Natural killer cell treated with Interleukin-12 subunit alpha and Interleukin-12 subunit beta and Interleukin-15 and Interleukin-18, amount 100 ng/mL, for 72 hours (primary cell): ENCODE measurements at regions not wholly inside any gene's neighbourhood (a gene's known extent, or its start where the extent isn't known, plus 50 kb on each side); places are given as distances from the start of the nearest gene placed in this dataset.
"Not testable (repeated sequence)": the region's sequence is repeated elsewhere in the genome, so short reads cannot be mapped to it uniquely, and the experiment has no call there.

ENCODE experiments used
- ATAC-seq, 2 donors: fragments of 150-1000 bp; cut with Tn5 transposase in 1 of 2; sonication (Bioruptor Pico), chemical (Tn5 transposase) in 1 of 2; 2 replicates each; pipeline ENCODE4 v1.10.0; 2021
- DNase-seq: peaks from one replicate; pipeline ENCODE4 v3.0.0; 2022; ENCODE audit warnings: low spot score
- H3K27ac Mint-ChIP-seq, 2 donors: 1 replicate in 1 of 2; 2 replicates in 1 of 2; pipeline ENCODE4 v1.8.0; 2022; ENCODE audit warnings: mixed read lengths in 2 of 2, mild to moderate bottlenecking in 1 of 2, moderate library complexity in 1 of 2
- H3K27me3 Mint-ChIP-seq, 2 donors: 1 replicate in 1 of 2; 2 replicates in 1 of 2; pipeline ENCODE4 v1.8.0; 2022; ENCODE audit warnings: mixed read lengths in 2 of 2
- H3K36me3 Mint-ChIP-seq: one replicate; pipeline ENCODE4 v1.8.0; 2022; ENCODE audit warnings: mixed read lengths
- H3K4me1 Mint-ChIP-seq, 2 donors: 1 replicate in 1 of 2; 2 replicates in 1 of 2; pipeline ENCODE4 v1.8.0; 2022; ENCODE audit warnings: low read depth in 2 of 2, mixed read lengths in 2 of 2, mild to moderate bottlenecking in 1 of 2
- H3K4me3 Mint-ChIP-seq: one replicate; pipeline ENCODE4 v1.8.0; 2022; ENCODE audit warnings: mixed read lengths
- H3K9me3 Mint-ChIP-seq: 2 replicates; pipeline ENCODE4 v1.8.0; 2022; ENCODE audit warnings: mixed read lengths

DNA sequence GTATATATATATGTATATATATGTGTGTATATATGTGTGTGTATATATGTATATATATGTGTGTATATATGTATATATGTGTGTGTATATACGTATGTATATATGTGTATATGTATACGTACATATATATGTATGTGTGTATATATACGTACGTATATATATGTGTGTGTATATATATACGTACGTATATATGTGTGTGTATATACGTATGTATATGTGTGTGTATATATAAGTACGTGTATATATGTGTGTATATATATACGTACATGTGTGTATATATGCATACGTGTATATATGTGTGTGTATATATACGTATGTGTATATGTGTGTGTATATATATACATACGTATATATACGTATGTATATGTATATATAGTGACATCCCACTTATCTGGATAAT lies 154.4 kb downstream of the CDRT15L2 start:
- no peaks in the 10 kb centered on the region for H3K9me3 Mint-ChIP-seq
- H3K4me1 Mint-ChIP-seq, result peaks cover 19 to 24% of the 10 kb centered on the region in 2 donors
- H3K27me3 Mint-ChIP-seq, result no peaks in the 10 kb centered on the region
- no peak overlapping the region for H3K4me3 Mint-ChIP-seq
- H3K36me3 Mint-ChIP-seq, result no peaks in the 10 kb centered on the region
- H3K27ac Mint-ChIP-seq, result no peak overlapping the region
- ATAC-seq (no peak), DNase-seq (no peak)

DNA sequence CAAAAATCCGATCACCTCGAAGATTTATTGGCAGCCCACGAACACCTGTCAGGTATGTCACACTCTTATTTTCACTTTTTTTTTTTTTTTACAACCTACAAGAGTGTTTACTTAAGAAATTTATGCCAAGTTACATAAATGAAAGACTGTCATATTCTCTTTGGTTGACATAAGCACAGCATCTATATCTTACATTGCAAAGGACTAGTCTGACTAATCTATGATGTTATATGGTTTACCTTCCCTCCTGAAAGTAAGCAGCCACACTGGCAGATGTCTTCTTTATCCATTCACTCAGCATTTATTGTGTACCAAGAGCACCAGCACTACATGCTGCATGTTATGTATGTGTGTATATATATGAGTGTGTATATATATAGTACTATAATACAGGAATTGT lies 156.3 kb downstream of the CDRT15L2 start:
- Mint-ChIP-seq H3K4me3 (no peak overlapping the region), H3K27me3 (no peaks in the 10 kb centered on the region), H3K4me1 (peaks cover 19 to 26% of the 10 kb centered on the region in 2 donors), H3K36me3 (no peaks in the 10 kb centered on the region), H3K9me3 (no peaks in the 10 kb centered on the region), H3K27ac (no peak overlapping the region)
- ATAC-seq (no peak), DNase-seq (no peak)

DNA sequence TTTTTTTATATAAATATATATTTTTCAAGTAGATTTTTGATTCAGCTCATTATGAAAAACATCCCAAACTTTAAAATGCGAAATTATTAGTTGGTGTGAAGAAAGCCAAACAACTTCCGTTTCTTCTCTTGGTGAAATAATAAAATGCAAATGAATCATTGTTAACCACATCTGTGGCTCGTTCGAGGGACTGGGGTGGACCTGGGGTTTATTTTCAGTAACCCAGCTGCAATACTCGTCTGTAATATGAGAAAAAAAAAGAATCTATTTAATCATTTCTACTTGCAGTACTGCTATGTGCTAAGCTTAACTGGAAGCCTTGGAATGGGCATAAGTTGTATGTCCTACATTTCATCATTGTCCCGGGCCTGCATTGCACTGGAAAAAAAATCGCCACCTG lies 158.1 kb downstream of the CDRT15L2 start:
- peak in 1 of 2 donors; percentile 41 for ATAC-seq
- not testable (repeated sequence) for H3K27me3 Mint-ChIP-seq, H3K36me3 Mint-ChIP-seq, H3K9me3 Mint-ChIP-seq, DNase-seq
- Mint-ChIP-seq H3K4me1 (peaks cover 23 to 31% of the 10 kb centered on the region in 2 donors), H3K4me3 (peak overlapping the region; percentile 65), H3K27ac (peak overlapping the region; percentile 38 to 73)

DNA sequence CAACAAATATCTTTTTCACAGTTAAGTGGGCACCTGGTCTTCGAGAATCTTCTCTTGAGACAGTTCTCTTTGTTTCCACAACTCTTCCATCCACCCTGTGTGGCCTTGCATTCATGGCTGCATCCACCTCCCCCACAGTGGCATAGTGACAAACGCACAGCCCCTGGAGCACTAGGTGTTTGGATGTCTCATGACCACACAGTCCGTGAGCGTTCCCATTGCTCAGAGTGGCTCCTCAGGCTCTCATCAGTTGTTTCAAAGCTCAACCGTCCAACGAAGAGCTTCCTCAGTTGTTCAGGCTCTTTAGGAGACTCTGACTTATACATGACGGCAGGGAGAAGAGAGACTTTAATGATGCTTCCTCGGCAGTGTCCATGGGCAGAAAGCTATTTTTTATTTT lies 191.6 kb downstream of the CDRT15L2 start:
- ATAC-seq (no peak), DNase-seq (no peak)
- no peak overlapping the region for H3K27ac Mint-ChIP-seq
- H3K4me3 Mint-ChIP-seq, result no peak overlapping the region
- H3K36me3 Mint-ChIP-seq, result no peaks in the 10 kb centered on the region
- no peaks in the 10 kb centered on the region for H3K4me1 Mint-ChIP-seq
- H3K27me3 Mint-ChIP-seq, result no peaks in the 10 kb centered on the region
- no peaks in the 10 kb centered on the region for H3K9me3 Mint-ChIP-seq

DNA sequence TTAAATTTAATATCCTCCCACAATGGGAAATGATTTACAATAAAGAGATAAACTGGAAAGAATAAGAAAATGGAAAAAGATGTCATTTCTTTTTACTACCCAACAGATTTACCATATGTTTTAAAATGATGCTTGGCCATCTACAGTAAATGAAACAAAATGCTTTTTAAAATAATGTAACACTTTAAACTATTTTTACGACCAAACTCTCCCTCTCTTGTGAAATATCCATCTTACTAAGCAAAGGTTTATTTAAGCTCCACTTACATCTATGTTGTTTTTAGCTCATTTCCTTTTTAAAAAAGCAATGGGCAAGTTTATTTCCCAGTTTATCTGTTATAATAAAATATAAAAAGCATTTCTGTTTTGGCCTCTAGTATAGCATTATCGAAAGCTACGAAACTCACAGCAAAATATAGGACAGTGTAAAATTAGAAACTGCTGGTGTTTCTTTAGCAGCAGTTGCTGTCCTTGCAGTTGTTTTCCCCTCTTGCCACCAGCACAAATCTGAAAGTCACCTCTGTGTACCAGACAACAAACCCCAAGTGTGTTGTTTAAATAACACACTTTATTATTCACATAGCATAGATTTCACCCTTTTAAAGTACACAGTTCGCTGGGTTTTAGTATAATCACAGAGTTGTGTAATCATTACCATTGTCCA lies 195.1 kb downstream of the CDRT15L2 start:
- H3K9me3 Mint-ChIP-seq, result no peaks in the 10 kb centered on the region
- H3K4me1 Mint-ChIP-seq, result peaks cover 0 to 6% of the 10 kb centered on the region in 2 donors
- DNase-seq (no peak), ATAC-seq (no peak)
- no peak overlapping the region for H3K27ac Mint-ChIP-seq
- H3K36me3 Mint-ChIP-seq, result no peaks in the 10 kb centered on the region
- no peaks in the 10 kb centered on the region for H3K27me3 Mint-ChIP-seq
- H3K4me3 Mint-ChIP-seq, result no peak overlapping the region

DNA sequence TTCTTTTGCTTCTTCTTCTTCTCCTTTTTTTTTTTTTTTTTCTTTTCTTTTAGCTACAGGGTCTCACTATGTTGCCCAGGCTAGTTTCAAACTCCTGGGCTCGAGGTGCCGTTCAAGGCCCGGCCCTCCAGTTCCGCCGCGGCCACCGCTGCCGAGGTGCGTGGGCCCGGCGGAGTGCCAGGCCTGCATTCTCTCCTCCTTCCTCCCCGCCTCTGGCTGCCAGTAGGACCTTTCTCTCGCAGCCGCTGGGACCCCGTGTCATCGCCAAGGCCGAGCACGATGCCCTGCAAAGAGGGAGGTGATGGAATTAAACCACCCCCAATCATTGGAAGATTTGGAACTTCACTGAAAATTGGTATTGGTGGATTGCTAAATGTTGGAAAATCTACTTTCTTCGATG lies 195.8 kb downstream of the CDRT15L2 start:
- DNase-seq (no peak), ATAC-seq (no peak)
- Mint-ChIP-seq H3K36me3 (no peaks in the 10 kb centered on the region), H3K9me3 (no peaks in the 10 kb centered on the region), H3K4me3 (no peak overlapping the region), H3K27me3 (no peaks in the 10 kb centered on the region), H3K4me1 (peaks cover 0 to 6% of the 10 kb centered on the region in 2 donors), H3K27ac (no peak overlapping the region)

DNA sequence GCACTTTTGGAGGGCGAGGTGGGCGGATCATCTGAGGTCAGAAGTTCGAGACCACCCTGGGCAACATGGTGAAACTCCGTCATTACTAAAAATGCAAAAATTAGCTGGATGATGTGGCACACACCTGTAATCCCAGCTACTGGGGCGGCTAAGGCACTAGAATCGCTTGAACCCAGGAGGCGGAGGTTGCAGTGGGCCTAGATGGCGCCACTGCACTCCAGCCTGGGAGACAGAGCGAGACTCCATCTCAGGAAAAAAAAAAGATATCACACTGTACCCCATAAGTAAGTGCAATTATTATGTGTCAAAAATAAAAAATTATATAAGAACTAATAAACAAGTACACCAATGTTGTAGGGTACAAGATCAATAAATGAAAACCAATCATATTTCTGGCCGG lies 200.0 kb downstream of the CDRT15L2 start:
- H3K27ac Mint-ChIP-seq, result no peak overlapping the region
- H3K4me3 Mint-ChIP-seq, result no peak overlapping the region
- no peaks in the 10 kb centered on the region for H3K36me3 Mint-ChIP-seq
- ATAC-seq (no peak), DNase-seq (no peak)
- peaks cover 0 to 6% of the 10 kb centered on the region in 2 donors for H3K4me1 Mint-ChIP-seq
- no peaks in the 10 kb centered on the region for H3K9me3 Mint-ChIP-seq
- H3K27me3 Mint-ChIP-seq, result no peaks in the 10 kb centered on the region

DNA sequence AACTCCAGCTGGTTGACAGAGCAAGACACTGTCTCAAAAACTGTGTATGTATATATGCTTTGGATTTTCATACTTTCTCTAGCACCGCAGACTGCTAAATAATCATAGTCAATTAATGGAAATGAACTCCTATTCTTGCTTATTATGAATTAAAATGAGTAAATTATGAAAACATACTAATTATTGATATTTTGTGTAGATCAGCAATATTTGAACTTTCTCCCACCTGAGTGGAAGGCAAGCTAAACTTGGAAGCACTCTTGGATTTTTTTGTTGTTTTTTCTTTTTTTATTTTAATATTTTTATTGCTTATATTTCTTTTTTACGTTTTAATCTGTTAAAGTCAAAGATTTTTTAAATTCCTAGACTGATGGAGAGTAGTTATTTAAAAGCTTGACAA lies 201.7 kb downstream of the CDRT15L2 start:
- peaks cover 2 to 7% of the 10 kb centered on the region in 2 donors for H3K27me3 Mint-ChIP-seq
- H3K36me3 Mint-ChIP-seq, result no peaks in the 10 kb centered on the region
- DNase-seq (no peak), ATAC-seq (no peak)
- H3K4me3 Mint-ChIP-seq, result no peak overlapping the region
- no peaks in the 10 kb centered on the region for H3K9me3 Mint-ChIP-seq
- peaks cover 0 to 12% of the 10 kb centered on the region in 2 donors for H3K4me1 Mint-ChIP-seq
- no peak overlapping the region for H3K27ac Mint-ChIP-seq

DNA sequence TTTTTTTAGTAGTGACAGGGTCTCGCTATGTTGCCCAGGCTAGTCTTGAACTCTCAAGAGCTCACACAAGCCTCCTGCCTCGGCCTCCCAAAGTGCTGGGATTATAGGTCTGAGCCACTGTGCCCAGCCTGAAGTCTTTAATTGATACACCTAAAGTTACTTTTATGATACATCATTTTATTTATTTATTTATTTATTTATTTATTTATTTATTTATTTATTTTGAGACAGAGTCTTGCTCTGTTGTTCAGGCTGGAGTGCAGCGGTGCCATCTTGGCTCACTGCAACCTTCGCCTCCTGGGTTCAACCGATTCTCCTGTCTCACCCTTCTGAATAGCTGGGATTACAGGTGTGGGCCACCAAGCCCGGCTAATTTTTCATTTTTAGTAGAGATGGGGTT lies 202.3 kb downstream of the CDRT15L2 start:
- H3K9me3 Mint-ChIP-seq, ATAC-seq, DNase-seq, H3K27me3 Mint-ChIP-seq, H3K36me3 Mint-ChIP-seq, H3K4me3 Mint-ChIP-seq, H3K27ac Mint-ChIP-seq: not testable (repeated sequence)
- peaks cover 0 to 12% of the 10 kb centered on the region in 2 donors for H3K4me1 Mint-ChIP-seq

DNA sequence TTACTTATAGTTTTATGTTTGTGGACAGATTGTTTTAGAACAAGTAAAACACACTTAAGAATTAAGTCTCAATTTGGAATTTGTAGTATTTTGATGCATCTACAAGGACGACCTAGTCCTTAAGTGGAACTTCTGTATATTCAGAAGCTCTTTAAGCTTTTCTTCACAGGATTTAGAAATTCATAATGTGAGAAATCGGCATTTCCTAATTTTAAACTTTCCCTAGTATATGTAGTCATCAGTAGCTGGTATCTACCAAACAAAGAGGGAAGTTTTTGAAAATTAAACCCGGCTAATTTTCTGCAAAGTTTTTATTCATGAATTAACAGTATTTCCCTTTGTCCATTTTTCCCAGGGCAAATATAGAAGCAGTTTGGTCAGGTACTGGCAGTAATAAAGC lies 203.6 kb downstream of the CDRT15L2 start:
- ATAC-seq (no peak), DNase-seq (no peak)
- H3K27me3 Mint-ChIP-seq, result peaks cover 2 to 7% of the 10 kb centered on the region in 2 donors
- no peaks in the 10 kb centered on the region for H3K9me3 Mint-ChIP-seq
- no peak overlapping the region for H3K4me3 Mint-ChIP-seq
- H3K36me3 Mint-ChIP-seq, result no peaks in the 10 kb centered on the region
- H3K27ac Mint-ChIP-seq, result no peak overlapping the region
- peaks cover 0 to 23% of the 10 kb centered on the region in 2 donors for H3K4me1 Mint-ChIP-seq

DNA sequence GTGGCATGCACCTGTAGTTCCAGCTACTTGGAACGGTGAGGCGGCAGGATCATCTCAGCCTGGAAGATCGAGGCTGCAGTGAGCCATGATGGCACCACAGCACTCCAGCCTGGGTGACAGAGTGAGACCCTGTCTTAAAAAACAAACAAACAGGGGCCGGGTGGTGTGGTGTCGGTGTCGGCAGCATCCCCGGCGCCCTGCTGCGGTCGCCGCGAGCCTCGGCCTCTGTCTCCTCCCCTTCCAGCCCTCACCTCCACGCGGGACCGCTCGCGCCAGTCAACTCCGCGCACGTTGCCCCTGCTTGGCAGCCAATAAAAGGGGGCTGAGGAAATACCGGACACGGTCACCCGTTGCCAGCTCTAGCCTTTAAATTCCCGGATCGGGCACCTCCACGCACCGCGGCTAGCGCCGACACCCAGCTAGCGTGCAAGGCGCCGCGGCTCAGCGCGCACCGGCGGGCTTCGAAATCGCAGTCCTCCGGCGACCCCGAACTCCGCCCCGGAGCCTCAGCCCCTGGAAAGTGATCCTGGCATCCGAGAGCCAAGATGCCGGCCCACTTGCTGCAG lies 204.7 kb downstream of the CDRT15L2 start:
- DNase-seq (no peak), ATAC-seq (peak; percentile 71 to 78)
- peaks cover 0 to 23% of the 10 kb centered on the region in 2 donors for H3K4me1 Mint-ChIP-seq
- no peaks in the 10 kb centered on the region for H3K9me3 Mint-ChIP-seq
- H3K36me3 Mint-ChIP-seq, result no peaks in the 10 kb centered on the region
- peak overlapping the region; percentile 4 for H3K4me3 Mint-ChIP-seq
- H3K27ac Mint-ChIP-seq, result no peak overlapping the region
- peaks cover 2 to 7% of the 10 kb centered on the region in 2 donors for H3K27me3 Mint-ChIP-seq

DNA sequence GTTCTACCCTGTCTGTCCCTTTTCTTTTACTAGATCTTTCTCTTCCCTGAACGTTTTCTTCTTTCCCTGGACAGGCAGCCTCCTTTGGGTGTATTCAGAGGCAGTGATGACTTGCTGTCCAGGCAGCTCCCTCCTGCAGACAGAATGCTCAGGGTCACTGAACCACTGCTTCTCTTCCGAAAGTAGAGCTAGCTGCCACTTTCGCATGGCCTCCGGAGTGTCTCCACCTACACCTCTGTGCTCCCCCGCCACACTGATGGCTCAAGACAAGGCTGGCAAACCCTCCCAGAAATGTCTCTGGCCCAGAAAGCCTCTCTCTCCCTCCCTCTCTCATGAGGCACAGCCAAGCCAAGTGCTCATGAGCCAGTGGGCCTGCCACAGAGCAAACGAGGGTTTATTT lies 207.8 kb downstream of the CDRT15L2 start:
- ATAC-seq (no peak), DNase-seq (no peak)
- H3K27ac Mint-ChIP-seq, result no peak overlapping the region
- H3K4me3 Mint-ChIP-seq, result peak overlapping the region; percentile 19
- no peaks in the 10 kb centered on the region for H3K36me3 Mint-ChIP-seq
- peaks cover 2 to 7% of the 10 kb centered on the region in 2 donors for H3K27me3 Mint-ChIP-seq
- no peaks in the 10 kb centered on the region for H3K9me3 Mint-ChIP-seq
- peaks cover 0 to 23% of the 10 kb centered on the region in 2 donors for H3K4me1 Mint-ChIP-seq

DNA sequence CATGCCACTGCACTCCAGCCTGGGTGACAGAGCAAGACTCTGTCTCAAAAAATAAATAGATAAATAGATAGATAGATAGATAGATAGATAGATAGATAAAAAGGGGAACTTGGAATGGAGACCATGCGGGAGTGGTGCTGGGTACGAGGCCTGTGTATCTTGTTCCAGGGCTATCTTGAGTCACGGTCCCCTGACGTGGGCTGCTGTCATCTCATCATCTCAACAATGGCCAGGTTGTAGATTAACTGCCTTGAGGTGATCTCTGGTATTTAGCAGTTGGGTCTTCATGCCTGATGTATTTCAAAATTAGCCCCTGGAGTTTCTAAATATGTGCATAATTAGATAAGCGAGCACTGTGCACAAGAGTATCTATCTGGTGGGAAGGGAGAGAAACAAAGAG lies 212.1 kb downstream of the CDRT15L2 start:
- no peak for ATAC-seq
- no peaks in the 10 kb centered on the region for H3K36me3 Mint-ChIP-seq

DNA sequence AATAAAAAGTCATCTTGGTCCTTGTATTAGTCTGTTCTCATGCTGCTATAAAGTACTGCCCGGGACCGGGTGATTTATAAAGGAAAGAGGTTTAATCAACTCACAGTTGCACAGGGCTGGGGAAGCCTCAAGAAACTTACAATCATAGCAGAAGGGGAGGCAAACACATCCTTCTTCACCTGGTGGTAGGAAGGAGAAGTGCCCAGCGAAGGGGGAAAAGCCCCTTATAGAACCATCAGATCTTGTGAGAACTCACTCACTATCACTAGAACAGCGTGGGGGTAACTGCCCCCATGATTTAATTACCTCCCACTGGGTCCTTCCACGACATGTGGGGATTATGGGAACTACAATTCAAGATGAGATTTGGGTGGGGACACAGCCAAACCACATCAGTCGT lies 215.0 kb downstream of the CDRT15L2 start:
- H3K27me3 Mint-ChIP-seq, ATAC-seq, H3K4me3 Mint-ChIP-seq, DNase-seq, H3K36me3 Mint-ChIP-seq, H3K9me3 Mint-ChIP-seq, H3K27ac Mint-ChIP-seq: not testable (repeated sequence)
- H3K4me1 Mint-ChIP-seq, result peaks cover 14 to 27% of the 10 kb centered on the region in 2 donors

More for the DNA sequence above, 212.1 kb downstream of the CDRT15L2 start:
- no peaks in the 10 kb centered on the region for H3K27me3 Mint-ChIP-seq
- no peak for DNase-seq
- H3K4me1 Mint-ChIP-seq, result peaks cover 3 to 18% of the 10 kb centered on the region in 2 donors
- no peak overlapping the region for H3K27ac Mint-ChIP-seq
- no peak overlapping the region for H3K4me3 Mint-ChIP-seq
- H3K9me3 Mint-ChIP-seq, result no peaks in the 10 kb centered on the region
